H1 (cell line): ENCODE measurements at regions not wholly inside any gene's neighbourhood (a gene's known extent, or its start where the extent isn't known, plus 50 kb on each side); places are given as distances from the start of the nearest gene placed in this dataset.

Source experiments
- CHD7 ChIP-seq: fragments of 300-600 bp; sonication (generic); IDR thresholded peaks from 2 replicates; pipeline ENCODE4 v1.7.1; 2012; ENCODE audit warnings: low read length, moderate library complexity, mild to moderate bottlenecking, inconsistent platforms; ENCODE audit not compliant: insufficient replicate concordance
- EZH2 ChIP-seq: fragments of 200-600 bp; sonication (generic); IDR thresholded peaks from 2 replicates; pipeline ENCODE4 v1.7.1; 2012; ENCODE audit warnings: low read depth, mild to moderate bottlenecking, moderate library complexity, low read length, inconsistent platforms; ENCODE audit not compliant: severe bottlenecking
- POU5F1 ChIP-seq: IDR thresholded peaks from 2 replicates; pipeline ENCODE4 v1.6.1; 2011; ENCODE audit warnings: low read depth, mild to moderate bottlenecking, low read length, moderate library complexity

- TF ChIP-seq CHD7, result no peak
- no peak for TF ChIP-seq EZH2
- peak; percentile 63; the same call in 1 of the 2 replicates for TF ChIP-seq POU5F1
Observed at GRCh38 chr11:115817844-115818468, 313.7 kb upstream of the CADM1 start (continued).
